GM23338 (cell line): ENCODE measurements at regions not wholly inside any gene's neighbourhood (a gene's known extent, or its start where the extent isn't known, plus 50 kb on each side); places are given as distances from the start of the nearest gene placed in this dataset.

Experiments used
- CREB1 ChIP-seq: fragments of 250-450 bp; sonication (Bioruptor Pico); IDR thresholded peaks from 2 replicates; pipeline ENCODE4 v1.5.0; 2020; ENCODE audit warnings: low read depth, mild to moderate bottlenecking, moderate library complexity
- EZH2 ChIP-seq: fragments of 200-600 bp; sonication (generic); IDR thresholded peaks from one replicate; pipeline ENCODE4 v1.8.0; 2017; ENCODE audit warnings: antibody characterized with exemption, mild to moderate bottlenecking, low read depth; ENCODE audit not compliant: unreplicated experiment
- EZH2phosphoT487 ChIP-seq: fragments of 200-600 bp; sonication (generic); IDR thresholded peaks from one replicate; pipeline ENCODE4 v1.8.1; 2018; ENCODE audit warnings: antibody characterized with exemption; ENCODE audit not compliant: unreplicated experiment
- TF ChIP-seq, protein P1 (sequence below): IDR thresholded peaks from one replicate; pipeline ENCODE4 v1.6.1; 2018; ENCODE audit warnings: antibody characterized with exemption; ENCODE audit not compliant: unreplicated experiment
- TF ChIP-seq, protein P2 (sequence below), 2 experiments: fragments of 200-600 bp in 1 of 2; sonication (generic) in 1 of 2; conservative IDR thresholded peaks; 2 replicates each; pipeline versions ENCODE4 v1.5.1 to v1.6.1; 2016 to 2017; ENCODE audit warnings: antibody characterized with exemption in 2 of 2, low read depth in 2 of 2, mild to moderate bottlenecking in 2 of 2, moderate library complexity in 1 of 2
- TF ChIP-seq, protein P3 (sequence below): fragments of 250-450 bp; sonication (Bioruptor Pico); IDR thresholded peaks from 2 replicates; pipeline ENCODE4 v1.5.0; 2020; ENCODE audit warnings: mild to moderate bottlenecking, moderate library complexity

DNA sequence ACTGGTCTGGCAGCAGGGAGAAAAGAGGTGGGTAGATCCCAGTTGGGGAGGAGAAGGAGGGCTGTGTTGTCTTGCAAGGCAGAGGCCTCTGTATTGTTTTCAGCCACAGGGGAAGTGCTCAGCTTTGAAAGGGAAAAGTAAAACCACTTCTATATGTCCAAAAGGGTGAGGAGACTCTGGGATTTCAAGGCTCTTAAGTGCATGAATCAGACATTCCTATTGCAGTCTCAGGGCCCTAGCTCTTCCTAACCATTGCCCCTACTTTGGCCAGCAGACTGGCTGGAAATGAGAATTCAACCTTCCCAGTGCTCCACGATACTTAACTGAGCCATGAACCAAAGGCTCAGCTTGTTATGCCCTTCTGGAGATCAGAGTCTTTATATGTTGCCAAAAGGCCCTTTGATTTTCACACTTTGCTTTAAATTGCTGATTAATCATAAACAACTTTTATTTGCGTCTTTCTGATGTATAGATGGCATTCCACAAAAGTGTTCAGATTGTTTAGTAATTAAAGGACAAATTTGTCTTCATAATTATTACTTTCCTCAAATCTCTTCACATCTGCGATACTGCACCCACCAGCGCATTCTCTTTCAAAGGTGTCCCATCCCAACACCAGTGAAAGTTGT, 313.8 kb upstream of the MMADHC start:
- TF ChIP-seq, protein P1, sequence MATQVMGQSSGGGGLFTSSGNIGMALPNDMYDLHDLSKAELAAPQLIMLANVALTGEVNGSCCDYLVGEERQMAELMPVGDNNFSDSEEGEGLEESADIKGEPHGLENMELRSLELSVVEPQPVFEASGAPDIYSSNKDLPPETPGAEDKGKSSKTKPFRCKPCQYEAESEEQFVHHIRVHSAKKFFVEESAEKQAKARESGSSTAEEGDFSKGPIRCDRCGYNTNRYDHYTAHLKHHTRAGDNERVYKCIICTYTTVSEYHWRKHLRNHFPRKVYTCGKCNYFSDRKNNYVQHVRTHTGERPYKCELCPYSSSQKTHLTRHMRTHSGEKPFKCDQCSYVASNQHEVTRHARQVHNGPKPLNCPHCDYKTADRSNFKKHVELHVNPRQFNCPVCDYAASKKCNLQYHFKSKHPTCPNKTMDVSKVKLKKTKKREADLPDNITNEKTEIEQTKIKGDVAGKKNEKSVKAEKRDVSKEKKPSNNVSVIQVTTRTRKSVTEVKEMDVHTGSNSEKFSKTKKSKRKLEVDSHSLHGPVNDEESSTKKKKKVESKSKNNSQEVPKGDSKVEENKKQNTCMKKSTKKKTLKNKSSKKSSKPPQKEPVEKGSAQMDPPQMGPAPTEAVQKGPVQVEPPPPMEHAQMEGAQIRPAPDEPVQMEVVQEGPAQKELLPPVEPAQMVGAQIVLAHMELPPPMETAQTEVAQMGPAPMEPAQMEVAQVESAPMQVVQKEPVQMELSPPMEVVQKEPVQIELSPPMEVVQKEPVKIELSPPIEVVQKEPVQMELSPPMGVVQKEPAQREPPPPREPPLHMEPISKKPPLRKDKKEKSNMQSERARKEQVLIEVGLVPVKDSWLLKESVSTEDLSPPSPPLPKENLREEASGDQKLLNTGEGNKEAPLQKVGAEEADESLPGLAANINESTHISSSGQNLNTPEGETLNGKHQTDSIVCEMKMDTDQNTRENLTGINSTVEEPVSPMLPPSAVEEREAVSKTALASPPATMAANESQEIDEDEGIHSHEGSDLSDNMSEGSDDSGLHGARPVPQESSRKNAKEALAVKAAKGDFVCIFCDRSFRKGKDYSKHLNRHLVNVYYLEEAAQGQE = no peak
- TF ChIP-seq, protein P2, sequence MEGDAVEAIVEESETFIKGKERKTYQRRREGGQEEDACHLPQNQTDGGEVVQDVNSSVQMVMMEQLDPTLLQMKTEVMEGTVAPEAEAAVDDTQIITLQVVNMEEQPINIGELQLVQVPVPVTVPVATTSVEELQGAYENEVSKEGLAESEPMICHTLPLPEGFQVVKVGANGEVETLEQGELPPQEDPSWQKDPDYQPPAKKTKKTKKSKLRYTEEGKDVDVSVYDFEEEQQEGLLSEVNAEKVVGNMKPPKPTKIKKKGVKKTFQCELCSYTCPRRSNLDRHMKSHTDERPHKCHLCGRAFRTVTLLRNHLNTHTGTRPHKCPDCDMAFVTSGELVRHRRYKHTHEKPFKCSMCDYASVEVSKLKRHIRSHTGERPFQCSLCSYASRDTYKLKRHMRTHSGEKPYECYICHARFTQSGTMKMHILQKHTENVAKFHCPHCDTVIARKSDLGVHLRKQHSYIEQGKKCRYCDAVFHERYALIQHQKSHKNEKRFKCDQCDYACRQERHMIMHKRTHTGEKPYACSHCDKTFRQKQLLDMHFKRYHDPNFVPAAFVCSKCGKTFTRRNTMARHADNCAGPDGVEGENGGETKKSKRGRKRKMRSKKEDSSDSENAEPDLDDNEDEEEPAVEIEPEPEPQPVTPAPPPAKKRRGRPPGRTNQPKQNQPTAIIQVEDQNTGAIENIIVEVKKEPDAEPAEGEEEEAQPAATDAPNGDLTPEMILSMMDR (conservative IDR thresholded peaks at IDR 0.05; ENCODE audit: low read depth in 2 of 2) = no peak
- TF ChIP-seq CREB1 (CRISPR knock-in tag) (no peak), EZH2 (no peak), EZH2phosphoT487 (no peak)
- TF ChIP-seq, protein P3, sequence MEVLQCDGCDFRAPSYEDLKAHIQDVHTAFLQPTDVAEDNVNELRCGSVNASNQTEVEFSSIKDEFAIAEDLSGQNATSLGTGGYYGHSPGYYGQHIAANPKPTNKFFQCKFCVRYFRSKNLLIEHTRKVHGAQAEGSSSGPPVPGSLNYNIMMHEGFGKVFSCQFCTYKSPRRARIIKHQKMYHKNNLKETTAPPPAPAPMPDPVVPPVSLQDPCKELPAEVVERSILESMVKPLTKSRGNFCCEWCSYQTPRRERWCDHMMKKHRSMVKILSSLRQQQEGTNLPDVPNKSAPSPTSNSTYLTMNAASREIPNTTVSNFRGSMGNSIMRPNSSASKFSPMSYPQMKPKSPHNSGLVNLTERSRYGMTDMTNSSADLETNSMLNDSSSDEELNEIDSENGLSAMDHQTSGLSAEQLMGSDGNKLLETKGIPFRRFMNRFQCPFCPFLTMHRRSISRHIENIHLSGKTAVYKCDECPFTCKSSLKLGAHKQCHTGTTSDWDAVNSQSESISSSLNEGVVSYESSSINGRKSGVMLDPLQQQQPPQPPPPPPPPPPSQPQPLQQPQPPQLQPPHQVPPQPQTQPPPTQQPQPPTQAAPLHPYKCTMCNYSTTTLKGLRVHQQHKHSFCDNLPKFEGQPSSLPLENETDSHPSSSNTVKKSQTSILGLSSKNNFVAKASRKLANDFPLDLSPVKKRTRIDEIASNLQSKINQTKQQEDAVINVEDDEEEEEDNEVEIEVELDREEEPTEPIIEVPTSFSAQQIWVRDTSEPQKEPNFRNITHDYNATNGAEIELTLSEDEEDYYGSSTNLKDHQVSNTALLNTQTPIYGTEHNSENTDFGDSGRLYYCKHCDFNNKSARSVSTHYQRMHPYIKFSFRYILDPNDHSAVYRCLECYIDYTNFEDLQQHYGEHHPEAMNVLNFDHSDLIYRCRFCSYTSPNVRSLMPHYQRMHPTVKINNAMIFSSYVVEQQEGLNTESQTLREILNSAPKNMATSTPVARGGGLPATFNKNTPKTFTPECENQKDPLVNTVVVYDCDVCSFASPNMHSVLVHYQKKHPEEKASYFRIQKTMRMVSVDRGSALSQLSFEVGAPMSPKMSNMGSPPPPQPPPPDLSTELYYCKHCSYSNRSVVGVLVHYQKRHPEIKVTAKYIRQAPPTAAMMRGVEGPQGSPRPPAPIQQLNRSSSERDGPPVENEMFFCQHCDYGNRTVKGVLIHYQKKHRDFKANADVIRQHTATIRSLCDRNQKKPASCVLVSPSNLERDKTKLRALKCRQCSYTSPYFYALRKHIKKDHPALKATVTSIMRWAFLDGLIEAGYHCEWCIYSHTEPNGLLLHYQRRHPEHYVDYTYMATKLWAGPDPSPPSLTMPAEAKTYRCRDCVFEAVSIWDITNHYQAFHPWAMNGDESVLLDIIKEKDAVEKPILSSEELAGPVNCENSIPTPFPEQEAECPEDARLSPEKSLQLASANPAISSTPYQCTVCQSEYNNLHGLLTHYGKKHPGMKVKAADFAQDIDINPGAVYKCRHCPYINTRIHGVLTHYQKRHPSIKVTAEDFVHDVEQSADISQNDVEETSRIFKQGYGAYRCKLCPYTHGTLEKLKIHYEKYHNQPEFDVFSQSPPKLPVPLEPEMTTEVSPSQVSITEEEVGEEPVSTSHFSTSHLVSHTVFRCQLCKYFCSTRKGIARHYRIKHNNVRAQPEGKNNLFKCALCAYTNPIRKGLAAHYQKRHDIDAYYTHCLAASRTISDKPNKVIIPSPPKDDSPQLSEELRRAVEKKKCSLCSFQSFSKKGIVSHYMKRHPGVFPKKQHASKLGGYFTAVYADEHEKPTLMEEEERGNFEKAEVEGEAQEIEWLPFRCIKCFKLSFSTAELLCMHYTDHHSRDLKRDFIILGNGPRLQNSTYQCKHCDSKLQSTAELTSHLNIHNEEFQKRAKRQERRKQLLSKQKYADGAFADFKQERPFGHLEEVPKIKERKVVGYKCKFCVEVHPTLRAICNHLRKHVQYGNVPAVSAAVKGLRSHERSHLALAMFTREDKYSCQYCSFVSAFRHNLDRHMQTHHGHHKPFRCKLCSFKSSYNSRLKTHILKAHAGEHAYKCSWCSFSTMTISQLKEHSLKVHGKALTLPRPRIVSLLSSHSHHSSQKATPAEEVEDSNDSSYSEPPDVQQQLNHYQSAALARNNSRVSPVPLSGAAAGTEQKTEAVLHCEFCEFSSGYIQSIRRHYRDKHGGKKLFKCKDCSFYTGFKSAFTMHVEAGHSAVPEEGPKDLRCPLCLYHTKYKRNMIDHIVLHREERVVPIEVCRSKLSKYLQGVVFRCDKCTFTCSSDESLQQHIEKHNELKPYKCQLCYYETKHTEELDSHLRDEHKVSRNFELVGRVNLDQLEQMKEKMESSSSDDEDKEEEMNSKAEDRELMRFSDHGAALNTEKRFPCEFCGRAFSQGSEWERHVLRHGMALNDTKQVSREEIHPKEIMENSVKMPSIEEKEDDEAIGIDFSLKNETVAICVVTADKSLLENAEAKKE (CRISPR knock-in tag) = no peak
